Lower leg skin (tissue), 4 donors: ENCODE measurements at regions not wholly inside any gene's neighbourhood (a gene's known extent, or its start where the extent isn't known, plus 50 kb on each side); places are given as distances from the start of the nearest gene placed in this dataset.
"Not testable (repeated sequence)": the region's sequence is repeated elsewhere in the genome, so short reads cannot be mapped to it uniquely, and the experiment has no call there.

ENCODE experiments used
- DNase-seq, 2 donors: peaks; one replicate each; pipeline ENCODE4 v3.0.0-alpha.2; 2019; ENCODE audit warnings: low spot score in 2 of 2
- H3K4me3 ChIP-seq: fragments of 200-600 bp; sonication (generic); 2 replicates; pipeline ENCODE4 v1.5.1; 2017; ENCODE audit warnings: mild to moderate bottlenecking, low read depth; ENCODE audit not compliant: poor library complexity, severe bottlenecking
- POLR2A ChIP-seq, 2 donors: fragments of 450-650 bp; IDR thresholded peaks; one replicate each; pipeline ENCODE4 v1.6.1; 2016 to 2017; ENCODE audit warnings: antibody characterized with exemption in 2 of 2, mild to moderate bottlenecking in 1 of 2, moderate library complexity in 1 of 2
- WGBS, 2 donors: methylation state at CpG; one replicate each; pipeline ENCODE4 v1.1.5; 2018; 5-methylcytosine and 5-hydroxymethylcytosine counted together
- intact Hi-C: fragments of 100-400 bp; cut with DNase I; formaldehyde crosslinking; loops from one replicate; pipeline ENCODE4 v1.15.0; 2023; ENCODE audit warnings: low total_unique reads
- TF ChIP-seq, protein P1 (sequence below), 3 donors: fragments of 450-650 bp; IDR thresholded peaks; one replicate each; pipeline ENCODE4 v1.5.1; 2016; ENCODE audit warnings: antibody characterized with exemption in 3 of 3, mild to moderate bottlenecking in 3 of 3, moderate library complexity in 2 of 3

DNA sequence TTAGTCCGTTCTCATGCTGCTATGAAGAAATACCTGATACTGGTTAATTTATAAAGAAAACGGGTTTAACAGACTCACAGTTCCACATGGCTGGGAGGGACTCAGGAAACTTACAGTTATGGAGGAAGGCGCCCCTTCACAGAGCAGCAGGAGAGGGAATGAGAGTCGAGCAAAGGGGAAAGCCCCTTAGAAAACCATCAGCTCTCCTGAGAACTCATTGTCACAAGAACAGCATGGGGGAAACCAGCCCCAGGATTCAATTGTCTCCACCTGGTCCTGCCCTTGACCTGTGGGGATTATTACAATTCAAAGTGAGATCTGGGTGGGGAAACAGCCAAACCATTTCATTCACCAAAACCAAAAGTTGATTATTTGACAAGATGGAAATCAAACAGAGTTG, 101.8 kb downstream of the ATP6V0E2 start:
- DNase-seq: peak in 1 of 2 donors; percentile 76
- intact Hi-C loops, H3K4me3 ChIP-seq: not testable (repeated sequence)
- 40 to 45% methylated on average over 4 of the region's 4 CpGs for WGBS, 2 donors

DNA sequence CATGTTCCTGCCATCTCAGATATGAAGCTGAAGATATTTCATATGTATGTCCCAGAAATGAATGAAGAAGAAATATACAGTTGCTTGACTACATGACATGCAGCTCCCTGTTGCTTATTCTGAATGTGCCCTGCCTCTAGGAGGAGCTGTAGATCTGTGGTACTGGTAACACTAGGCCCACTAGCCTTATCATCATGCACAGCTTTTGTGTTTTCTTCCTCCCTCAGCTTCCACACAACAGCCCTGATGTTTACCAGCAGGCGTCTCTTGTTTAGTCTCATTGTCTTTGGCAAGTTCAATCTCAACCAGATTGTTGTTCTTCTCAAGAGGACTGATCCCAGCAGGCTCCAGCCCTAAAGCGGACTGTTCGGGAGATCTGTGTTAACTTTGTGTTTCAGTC, 104.8 kb downstream of the ATP6V0E2 start:
- WGBS, 2 donors: 84 to 91% methylated on average over 1 to 3 of the region's 3 CpGs
- intact Hi-C loops, H3K4me3 ChIP-seq, DNase-seq: not testable (repeated sequence)

DNA sequence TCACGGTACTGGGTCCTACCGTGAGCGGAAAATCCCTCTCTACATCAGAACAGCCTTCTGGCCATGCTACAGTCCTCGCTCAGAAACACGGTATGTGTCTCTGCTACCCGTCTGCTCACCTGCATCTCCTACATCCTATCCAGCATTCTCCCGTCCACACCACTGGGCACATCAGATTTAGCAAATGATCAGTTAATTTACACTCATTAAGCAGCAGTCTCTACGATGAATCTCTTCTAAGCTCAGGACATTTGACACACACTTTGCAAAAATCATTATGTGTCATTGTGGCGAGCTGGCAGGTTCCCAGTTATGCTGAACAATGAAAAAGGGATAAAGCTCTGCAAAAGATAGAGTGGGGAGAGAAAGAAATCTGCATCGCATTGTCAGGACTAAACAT, 105.2 kb downstream of the ATP6V0E2 start:
- intact Hi-C loops, DNase-seq, H3K4me3 ChIP-seq: not testable (repeated sequence)
- 80 to 86% methylated on average over 9 to 10 of the region's 10 CpGs for WGBS, 2 donors

DNA sequence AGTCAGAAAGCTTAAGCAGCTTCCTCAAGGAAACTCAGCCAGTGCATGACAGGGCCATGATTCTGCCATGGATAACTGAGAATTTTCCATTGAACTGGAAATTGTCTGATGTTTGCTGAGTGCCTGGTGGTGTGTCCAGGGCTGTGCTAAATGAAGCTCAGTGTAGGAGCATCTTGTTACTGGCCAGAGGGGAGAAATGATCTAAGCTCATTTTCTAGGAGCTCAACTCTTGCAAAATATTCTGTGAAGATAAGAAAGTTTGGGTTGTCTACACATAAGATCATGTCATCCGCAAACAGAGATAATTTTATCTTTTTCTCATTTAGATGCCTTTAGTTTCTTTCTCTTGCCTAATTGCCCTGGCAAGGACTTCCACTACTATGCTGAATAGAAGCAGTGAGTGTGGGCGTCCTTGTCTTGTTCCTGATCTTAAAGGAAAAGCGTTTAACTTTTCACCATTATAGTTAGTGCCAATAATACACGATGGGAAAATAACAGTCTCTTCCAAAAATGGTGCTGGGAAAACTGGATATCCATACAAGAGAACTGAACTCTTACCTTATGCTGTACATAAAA, 108.9 kb downstream of the ATP6V0E2 start:
- DNase-seq, intact Hi-C loops, H3K4me3 ChIP-seq: not testable (repeated sequence)
- 56 to 74% methylated on average over 4 of the region's 4 CpGs for WGBS, 2 donors

DNA sequence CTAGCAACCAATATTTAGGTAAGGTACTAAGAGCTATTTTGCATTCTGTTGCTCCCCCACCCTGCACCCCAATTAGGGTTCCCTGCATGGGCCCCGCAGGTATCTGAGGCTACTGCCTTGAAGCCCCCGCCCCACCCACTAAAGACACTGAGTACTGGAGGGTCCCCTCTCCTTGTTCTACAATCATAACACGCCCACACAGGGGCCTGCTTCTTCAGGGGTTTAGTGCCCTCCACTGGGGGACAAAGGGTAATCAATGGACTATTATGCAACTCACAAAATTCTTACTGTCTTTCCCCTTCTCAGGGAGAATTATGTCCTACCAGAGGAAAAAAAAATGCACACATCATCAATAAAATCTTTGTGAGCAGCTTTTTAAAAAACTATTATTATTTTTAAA, 113.1 kb downstream of the ATP6V0E2 start:
- intact Hi-C loops, DNase-seq, H3K4me3 ChIP-seq: not testable (repeated sequence)
- no CpG with 5 or more reads among the region's 3 CpGs for WGBS, 2 donors

DNA sequence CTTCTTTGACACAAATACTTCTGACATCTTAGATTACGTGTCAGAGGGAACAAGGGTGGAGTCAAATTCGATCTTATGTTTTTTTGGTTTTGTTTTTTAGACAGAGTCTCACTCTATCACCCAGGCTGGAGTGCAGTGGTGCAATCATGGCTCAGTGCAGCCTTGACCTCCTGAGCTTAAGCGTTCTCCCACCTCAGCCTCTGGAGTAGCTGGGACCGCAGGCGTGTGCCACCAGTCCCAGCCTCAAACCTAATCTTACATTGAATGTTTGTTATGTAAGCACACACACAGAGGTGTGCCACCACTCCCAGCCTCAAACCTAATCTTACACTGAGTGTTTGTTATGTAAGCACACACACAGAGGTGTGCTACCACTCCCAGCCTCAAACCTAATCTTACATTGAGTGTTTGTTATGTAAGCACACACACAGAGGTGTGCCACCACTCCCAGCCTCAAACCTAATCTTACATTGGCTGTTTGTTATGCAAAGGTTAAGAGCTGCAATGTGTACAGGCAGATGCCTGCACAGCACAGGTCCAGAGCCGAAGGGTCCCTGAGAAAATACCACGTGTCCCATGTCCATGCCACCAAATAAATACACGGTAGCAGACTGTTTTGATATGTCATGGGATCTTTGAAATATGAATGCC, 118.0 kb downstream of the ATP6V0E2 start:
- WGBS, 2 donors: 67 to 87% methylated on average over 8 of the region's 8 CpGs
- intact Hi-C loops: not testable (repeated sequence)
- peak in 1 of 2 donors; percentile 63 for DNase-seq

DNA sequence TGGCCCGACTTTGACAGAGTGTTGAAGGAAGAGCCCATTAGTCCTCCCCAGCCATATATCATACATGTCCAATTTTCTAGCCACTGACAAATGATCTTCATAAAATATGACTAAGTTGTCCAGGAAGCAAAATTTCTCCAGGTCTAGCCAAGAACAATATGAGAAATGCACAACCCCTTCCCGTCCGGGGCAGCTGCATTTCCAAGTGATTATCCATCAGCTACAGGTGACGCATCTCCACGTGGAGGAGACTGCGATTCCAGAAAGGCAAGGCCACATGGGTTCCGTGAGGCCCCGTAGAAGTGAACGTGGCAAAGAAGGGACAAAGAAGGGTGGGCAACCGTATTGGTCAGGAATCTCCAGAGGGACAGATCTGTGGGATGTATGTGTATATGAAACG, 118.6 kb downstream of the ATP6V0E2 start:
- 88 to 91% methylated on average over 11 of the region's 11 CpGs for WGBS, 2 donors
- peak in 1 of 2 donors; percentile 48 for DNase-seq
- intact Hi-C loops, H3K4me3 ChIP-seq: not testable (repeated sequence)

More for the DNA sequence above, 118.0 kb downstream of the ATP6V0E2 start:
- H3K4me3 ChIP-seq: not testable (repeated sequence)

DNA sequence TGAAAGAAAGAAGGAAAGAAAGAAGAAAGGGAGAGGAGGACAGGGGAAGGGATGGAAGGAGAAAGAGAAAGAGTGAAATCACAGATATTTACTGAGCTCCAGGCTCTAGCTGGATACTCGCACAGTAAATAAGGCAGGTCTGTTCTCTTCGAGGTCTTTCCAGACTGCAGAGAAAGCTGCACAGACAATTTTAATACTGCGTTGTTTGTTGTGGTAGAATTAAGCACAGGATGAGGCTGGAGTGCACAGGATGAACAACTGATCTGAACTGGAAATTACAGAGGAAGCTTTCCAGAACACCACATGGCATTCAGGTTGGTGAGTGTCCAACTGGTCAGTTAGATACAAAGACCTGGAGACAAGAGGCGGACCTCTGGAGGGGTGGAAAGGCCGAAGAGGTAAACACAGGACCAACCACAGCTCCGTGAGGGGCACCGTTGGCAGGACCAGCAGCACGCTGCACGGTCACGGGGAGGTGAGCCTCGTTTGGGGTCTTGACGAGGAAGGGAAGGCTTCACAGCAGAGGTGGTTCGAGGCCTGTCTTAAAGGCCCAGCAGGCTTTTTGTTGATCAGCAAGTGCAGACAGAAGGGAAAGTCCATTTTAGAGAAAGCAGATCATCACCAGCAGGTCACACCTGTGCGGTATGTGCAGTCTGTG, 121.7 kb downstream of the ATP6V0E2 start:
- peak in 1 of 2 donors; percentile 74 for DNase-seq
- intact Hi-C loops, H3K4me3 ChIP-seq: not testable (repeated sequence)
- 72 to 85% methylated on average over 13 of the region's 14 CpGs for WGBS, 2 donors

DNA sequence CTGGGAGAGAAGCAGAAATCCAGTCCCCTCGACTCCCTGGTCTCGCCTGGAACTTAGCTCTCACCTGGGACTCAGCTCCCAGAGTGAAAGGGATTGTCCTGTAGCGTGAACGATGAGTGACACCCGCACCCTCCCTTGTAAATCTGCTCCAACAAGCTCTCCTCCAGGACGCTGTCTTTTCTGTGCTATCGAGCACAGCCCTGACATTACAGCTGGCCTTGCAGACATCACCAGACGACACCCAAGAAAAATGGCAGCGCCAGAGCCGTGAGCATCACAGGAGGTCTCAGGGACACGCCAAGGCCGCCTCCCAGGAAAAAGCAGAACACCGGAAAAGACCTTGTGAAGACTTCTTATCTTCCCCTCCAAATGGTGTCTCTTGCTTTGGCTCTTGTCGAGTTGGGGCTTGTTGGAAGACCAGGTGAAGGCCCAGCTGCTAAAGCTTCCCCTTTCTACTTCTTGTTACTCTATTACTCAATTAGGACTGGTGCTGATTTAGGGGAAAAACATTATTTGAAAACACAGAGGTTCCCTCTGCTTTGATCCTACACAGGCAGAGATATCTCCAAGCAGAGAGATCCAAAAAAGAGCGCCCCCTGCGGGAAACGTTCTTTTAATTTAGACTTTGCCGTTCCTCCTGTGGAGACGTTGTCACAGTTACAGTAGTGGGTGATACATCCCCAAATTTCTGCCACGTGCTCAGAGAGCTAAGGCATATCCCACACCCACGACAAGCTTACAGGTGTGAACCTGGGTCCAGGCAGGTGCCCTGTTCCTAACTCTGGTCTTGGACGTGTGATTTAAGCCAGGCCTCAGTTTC, 127.2 kb downstream of the ATP6V0E2 start:
- H3K4me3 ChIP-seq, intact Hi-C loops: not testable (repeated sequence)

DNA sequence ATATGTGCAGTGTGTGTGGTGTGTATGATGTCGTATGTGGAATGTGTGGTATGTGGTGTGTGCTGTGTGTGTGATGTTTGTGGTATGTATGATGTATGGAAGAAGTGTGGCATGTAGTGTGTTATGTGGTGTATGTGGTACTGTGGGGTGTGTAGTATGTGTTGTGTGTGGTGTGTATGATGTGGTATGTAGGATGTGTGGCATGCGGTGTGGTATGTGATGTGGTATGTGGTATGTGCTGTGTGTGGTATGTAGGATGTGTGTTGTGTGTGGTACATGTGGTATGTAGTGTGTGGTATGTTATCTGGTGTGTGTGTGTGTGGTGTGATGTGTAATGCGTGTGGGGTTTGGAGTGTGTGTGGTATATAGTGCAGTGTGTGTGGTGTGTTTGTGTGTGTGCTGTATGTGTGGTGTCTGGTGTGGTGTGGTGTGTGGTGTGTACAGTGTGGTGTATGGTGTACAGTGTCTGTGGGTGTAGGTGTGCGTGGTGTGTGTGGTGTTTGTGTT, 129.6 kb downstream of the ATP6V0E2 start:
- WGBS, 2 donors: 54 to 55% methylated on average over 4 of the region's 4 CpGs

More for the DNA sequence above, 127.2 kb downstream of the ATP6V0E2 start:
- peak in 1 of 2 donors; percentile 76 for DNase-seq
- WGBS, 2 donors: 41 to 47% methylated on average over 17 to 22 of the region's 22 CpGs

DNA sequence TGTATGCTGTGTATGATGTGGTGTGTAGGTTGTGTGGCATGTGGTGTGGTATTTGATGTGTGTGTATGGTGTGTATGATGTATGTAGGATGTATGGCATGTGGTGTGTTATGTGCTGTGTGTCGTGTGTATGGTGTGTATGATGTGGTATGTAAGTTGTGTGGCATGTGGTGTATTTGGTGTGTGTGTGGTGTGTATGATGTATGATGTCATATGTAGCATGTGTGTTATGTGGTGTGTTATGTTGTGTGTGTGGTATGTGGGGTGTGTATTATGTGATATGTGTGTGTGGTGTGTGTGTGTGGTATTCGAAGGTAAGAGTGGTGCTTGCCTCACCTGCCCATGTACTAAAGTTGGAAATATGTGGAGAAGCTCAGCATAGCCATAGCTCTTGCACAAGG, 130.2 kb downstream of the ATP6V0E2 start:
- intact Hi-C loops, H3K4me3 ChIP-seq, DNase-seq: not testable (repeated sequence)
- WGBS, 2 donors: 90 to 92% methylated on average over 2 of the region's 2 CpGs

More for the DNA sequence above, 129.6 kb downstream of the ATP6V0E2 start:
- no peak overlapping the region for H3K4me3 ChIP-seq
- intact Hi-C loops: no loop called here
- TF ChIP-seq, protein P1, sequence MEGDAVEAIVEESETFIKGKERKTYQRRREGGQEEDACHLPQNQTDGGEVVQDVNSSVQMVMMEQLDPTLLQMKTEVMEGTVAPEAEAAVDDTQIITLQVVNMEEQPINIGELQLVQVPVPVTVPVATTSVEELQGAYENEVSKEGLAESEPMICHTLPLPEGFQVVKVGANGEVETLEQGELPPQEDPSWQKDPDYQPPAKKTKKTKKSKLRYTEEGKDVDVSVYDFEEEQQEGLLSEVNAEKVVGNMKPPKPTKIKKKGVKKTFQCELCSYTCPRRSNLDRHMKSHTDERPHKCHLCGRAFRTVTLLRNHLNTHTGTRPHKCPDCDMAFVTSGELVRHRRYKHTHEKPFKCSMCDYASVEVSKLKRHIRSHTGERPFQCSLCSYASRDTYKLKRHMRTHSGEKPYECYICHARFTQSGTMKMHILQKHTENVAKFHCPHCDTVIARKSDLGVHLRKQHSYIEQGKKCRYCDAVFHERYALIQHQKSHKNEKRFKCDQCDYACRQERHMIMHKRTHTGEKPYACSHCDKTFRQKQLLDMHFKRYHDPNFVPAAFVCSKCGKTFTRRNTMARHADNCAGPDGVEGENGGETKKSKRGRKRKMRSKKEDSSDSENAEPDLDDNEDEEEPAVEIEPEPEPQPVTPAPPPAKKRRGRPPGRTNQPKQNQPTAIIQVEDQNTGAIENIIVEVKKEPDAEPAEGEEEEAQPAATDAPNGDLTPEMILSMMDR (IDR thresholded peaks at IDR 0.05): peak in 1 of 3 donors; percentile 72
- no peak for TF ChIP-seq POLR2A (IDR thresholded peaks at IDR 0.05)
- DNase-seq: no peak

DNA sequence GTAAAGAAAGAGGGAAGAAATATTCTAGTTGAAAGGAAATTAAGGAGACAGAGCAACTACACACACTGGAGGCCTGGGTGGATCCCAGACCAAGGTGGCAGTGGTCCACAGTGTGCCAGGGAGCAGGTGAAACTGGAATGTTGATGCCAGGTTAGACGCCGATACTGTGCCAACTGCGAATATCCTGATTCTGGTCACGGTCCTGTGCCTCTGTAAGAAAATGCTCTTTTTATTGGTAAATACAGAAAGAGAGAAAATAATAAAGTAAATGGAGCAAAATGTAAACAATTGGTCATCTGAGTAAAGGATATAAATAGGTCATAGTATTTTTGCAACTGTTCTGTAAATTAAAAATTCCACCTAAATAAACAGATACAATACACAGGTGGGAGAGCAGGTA, 131.1 kb downstream of the ATP6V0E2 start:
- WGBS, 2 donors: 90 to 91% methylated on average over 4 of the region's 4 CpGs
- H3K4me3 ChIP-seq, intact Hi-C loops: not testable (repeated sequence)

DNA sequence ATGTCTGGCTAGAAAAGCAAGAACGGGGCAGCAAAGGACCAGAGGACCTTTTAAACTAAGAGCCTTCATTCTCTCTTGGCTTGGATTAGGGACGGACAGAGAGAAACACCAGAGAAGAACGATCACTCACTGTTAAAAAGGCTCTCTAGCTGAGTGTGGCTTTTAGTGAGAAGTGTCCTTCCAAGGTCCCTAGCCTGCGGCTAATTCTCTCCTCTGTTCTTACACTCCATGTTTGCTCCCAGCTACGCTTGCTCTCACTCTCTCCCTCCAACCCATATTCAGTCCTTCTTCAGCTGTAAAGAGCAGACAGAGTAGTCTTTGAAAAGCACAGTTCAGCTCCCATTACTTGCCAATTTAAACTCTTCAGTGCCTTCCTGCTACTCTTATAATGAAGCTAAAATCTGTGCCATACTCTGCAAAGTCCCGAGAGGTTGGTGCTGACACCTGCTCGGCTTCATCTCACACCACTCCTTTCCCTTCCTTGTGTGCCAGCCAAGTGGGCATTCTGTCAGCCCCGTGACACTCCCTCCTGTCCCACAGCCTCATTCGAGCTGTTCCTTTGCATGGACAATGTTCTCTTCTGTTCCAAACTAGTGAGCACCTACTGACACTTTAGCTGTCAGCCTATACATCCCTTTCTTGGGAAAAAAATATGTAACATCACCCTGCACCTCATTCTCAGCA, 136.0 kb downstream of the ATP6V0E2 start:
- intact Hi-C loops: not testable (repeated sequence)

More for the DNA sequence above, 131.1 kb downstream of the ATP6V0E2 start:
- DNase-seq: not testable (repeated sequence)

More for the DNA sequence above, 136.0 kb downstream of the ATP6V0E2 start:
- 69 to 72% methylated on average over 6 to 7 of the region's 9 CpGs for WGBS, 2 donors
- peak in 1 of 2 donors; percentile 9 for DNase-seq
- not testable (repeated sequence) for H3K4me3 ChIP-seq
